HEK293 (cell line): ENCODE measurements at regions not wholly inside any gene's neighbourhood (a gene's known extent, or its start where the extent isn't known, plus 50 kb on each side); places are given as distances from the start of the nearest gene placed in this dataset.

ENCODE experiments used
- CTCF ChIP-seq: fragments of 450-650 bp; formaldehyde crosslinking; IDR thresholded peaks from 2 replicates; pipeline ENCODE4 v1.5.1; 2016; ENCODE audit warnings: missing biosample characterization, missing genetic modification characterization
- HOXC10 ChIP-seq: sonication (generic); formaldehyde crosslinking; IDR thresholded peaks from 2 replicates; pipeline ENCODE4 v1.8.1; 2023; ENCODE audit warnings: mild to moderate bottlenecking, missing genetic modification reagents
- PBX3 ChIP-seq: sonication (generic); formaldehyde crosslinking; IDR thresholded peaks from 2 replicates; pipeline ENCODE4 v1.8.1; 2022; ENCODE audit warnings: mild to moderate bottlenecking, moderate library complexity, missing genetic modification reagents
- REST ChIP-seq: fragments of 450-650 bp; formaldehyde crosslinking; IDR thresholded peaks from 2 replicates; pipeline ENCODE4 v1.5.1; 2016; ENCODE audit warnings: missing biosample characterization, missing genetic modification characterization
- ZNF76 ChIP-seq: fragments of 450-650 bp; formaldehyde crosslinking; IDR thresholded peaks from 2 replicates; pipeline ENCODE4; 2016; ENCODE audit warnings: low read depth, missing biosample characterization, missing genetic modification characterization, borderline replicate concordance
- ZNF777 ChIP-seq: fragments of 450-650 bp; formaldehyde crosslinking; IDR thresholded peaks from 2 replicates; pipeline ENCODE4 v1.5.1; 2017; ENCODE audit warnings: missing biosample characterization, missing genetic modification characterization, borderline replicate concordance
- ZNF791 ChIP-seq: fragments of 450-650 bp; formaldehyde crosslinking; IDR thresholded peaks from 2 replicates; pipeline ENCODE4 v1.5.1; 2016; ENCODE audit warnings: missing biosample characterization, missing genetic modification characterization
- ZSCAN18 ChIP-seq: fragments of 450-650 bp; formaldehyde crosslinking; IDR thresholded peaks from 2 replicates; pipeline ENCODE4 v1.5.1; 2016; ENCODE audit warnings: missing biosample characterization, missing genetic modification characterization
- TF ChIP-seq, protein P1 (sequence below): fragments of 450-650 bp; formaldehyde crosslinking; IDR thresholded peaks from 2 replicates; pipeline ENCODE4 v1.5.1; 2016; ENCODE audit warnings: missing biosample characterization, missing genetic modification characterization
- TF ChIP-seq, protein P2 (sequence below): fragments of 450-650 bp; formaldehyde crosslinking; IDR thresholded peaks from 2 replicates; pipeline ENCODE4 v1.5.1; 2016; ENCODE audit warnings: missing biosample characterization, missing genetic modification characterization

GRCh38 chr5:27516437-27516836 is 478.1 kb upstream of the CDH9 start:
- TF ChIP-seq CTCF, result no peak
- no peak for TF ChIP-seq ZNF791 (tag by site-specific recombination)
- TF ChIP-seq, protein P1, sequence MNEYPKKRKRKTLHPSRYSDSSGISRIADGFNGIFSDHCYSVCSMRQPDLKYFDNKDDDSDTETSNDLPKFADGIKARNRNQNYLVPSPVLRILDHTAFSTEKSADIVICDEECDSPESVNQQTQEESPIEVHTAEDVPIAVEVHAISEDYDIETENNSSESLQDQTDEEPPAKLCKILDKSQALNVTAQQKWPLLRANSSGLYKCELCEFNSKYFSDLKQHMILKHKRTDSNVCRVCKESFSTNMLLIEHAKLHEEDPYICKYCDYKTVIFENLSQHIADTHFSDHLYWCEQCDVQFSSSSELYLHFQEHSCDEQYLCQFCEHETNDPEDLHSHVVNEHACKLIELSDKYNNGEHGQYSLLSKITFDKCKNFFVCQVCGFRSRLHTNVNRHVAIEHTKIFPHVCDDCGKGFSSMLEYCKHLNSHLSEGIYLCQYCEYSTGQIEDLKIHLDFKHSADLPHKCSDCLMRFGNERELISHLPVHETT, result no peak
- no peak for TF ChIP-seq REST (tag by site-specific recombination)
- TF ChIP-seq HOXC10 (CRISPR knock-in tag), result no peak
- TF ChIP-seq ZSCAN18 (tag by site-specific recombination), result no peak
- TF ChIP-seq PBX3 (CRISPR knock-in tag), result no peak
- no peak for TF ChIP-seq ZNF76
- TF ChIP-seq, protein P2, sequence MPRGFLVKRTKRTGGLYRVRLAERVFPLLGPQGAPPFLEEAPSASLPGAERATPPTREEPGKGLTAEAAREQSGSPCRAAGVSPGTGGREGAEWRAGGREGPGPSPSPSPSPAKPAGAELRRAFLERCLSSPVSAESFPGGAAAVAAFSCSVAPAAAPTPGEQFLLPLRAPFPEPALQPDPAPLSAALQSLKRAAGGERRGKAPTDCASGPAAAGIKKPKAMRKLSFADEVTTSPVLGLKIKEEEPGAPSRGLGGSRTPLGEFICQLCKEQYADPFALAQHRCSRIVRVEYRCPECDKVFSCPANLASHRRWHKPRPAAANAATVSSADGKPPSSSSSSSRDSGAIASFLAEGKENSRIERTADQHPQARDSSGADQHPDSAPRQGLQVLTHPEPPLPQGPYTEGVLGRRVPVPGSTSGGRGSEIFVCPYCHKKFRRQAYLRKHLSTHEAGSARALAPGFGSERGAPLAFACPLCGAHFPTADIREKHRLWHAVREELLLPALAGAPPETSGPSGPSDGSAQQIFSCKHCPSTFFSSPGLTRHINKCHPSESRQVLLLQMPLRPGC, result no peak
- no peak for TF ChIP-seq ZNF777 (tag by site-specific recombination)
